Eye (tissue), 1 donor: ENCODE measurements at regions not wholly inside any gene's neighbourhood (a gene's known extent, or its start where the extent isn't known, plus 50 kb on each side); places are given as distances from the start of the nearest gene placed in this dataset.

Experiments
- DNase-seq: peaks from one replicate; pipeline ENCODE4 v3.0.0-alpha.2; 2015

DNA sequence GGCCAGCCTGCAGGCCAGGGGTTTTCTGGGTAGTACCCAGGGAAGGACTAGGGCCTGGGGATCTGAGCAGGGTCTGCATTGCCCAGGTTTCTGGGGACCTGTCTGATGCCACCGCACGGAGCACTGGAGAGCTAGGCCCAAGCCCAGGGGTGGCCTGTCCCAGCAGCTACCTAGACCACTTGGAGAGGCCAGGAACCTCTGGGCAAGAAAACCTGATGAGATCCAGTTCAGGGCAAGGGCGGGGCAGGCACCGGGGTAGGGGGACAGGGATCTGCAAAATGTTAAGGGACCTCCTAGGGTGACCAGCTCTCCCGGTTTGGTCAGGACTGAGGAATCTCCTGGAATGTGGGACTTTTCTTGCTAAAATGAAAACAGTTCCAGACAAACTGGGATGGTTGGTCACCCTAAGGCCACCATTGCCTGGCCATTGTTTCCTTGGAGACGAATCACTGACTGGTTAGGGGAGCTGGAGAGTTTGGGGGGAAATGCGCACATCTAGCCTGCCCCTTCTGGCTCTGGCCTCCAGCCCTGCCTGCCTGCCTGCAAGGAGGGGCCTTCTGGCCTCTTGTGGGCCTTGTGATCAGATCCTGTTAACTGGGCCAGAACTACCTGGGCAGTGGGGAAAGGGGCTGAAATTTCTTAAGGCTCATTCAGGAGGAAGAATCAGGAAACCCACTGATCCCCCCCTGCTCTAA, 117.4 kb upstream of the TLE3 start:
- DNase-seq, result no peak

DNA sequence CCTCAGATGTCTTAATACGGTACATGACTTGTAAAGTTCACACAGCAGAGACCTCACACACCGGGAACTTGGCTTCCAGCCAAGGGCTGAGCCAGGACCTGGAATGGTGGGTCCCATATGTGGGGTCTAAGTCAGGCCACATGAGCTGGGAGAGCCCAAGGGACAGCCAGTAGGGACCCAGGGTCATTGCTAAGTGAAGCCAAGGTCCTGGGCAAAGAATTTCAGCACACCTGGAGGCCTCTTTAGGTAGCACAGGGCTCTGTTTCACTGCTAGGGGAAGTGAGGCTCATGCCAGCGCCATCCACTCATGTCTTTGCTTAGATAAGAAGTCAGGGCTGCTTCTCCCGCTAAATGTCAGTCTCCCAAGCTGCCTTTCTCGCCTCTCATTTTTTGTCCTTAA, 116.6 kb upstream of the TLE3 start:
- no peak for DNase-seq

DNA sequence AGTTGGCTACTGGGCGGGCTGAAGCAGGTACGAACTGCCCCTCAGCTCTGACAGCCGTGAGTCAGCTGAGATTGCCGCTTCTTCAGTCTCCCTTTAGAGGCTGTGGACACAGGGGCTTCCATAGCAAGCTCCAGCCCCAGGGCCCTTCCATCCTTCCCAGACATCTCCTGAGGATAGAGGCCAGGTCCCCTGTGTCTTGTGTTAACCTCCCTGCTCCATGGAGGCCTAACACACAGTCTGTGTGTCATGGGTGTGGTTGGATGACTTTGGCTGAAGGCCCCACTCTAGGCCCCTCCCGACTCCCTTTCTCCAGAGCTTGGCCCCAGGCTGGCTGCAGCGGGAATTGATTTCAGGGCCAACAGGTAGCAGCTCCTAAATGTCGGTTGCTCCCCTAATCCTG, 116.1 kb upstream of the TLE3 start:
- DNase-seq, result no peak

DNA sequence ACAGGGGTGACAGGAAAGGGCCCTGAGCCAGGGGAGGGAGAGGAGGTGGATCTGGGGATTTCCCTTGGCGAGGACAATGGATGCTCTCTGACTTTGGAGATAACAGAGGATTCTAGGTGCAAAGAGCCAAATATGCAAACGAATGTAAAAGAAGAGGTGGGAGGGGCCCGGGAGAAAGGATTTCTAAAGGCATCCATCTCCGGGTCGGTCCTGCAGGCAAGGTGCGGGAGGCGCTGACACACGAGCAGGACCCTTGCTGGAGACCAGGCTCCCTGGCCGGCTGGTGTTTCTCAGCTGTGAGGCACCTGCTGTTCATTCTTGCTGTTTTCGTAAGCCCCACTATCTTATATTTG, 115.2 kb upstream of the TLE3 start:
- DNase-seq, result no peak

DNA sequence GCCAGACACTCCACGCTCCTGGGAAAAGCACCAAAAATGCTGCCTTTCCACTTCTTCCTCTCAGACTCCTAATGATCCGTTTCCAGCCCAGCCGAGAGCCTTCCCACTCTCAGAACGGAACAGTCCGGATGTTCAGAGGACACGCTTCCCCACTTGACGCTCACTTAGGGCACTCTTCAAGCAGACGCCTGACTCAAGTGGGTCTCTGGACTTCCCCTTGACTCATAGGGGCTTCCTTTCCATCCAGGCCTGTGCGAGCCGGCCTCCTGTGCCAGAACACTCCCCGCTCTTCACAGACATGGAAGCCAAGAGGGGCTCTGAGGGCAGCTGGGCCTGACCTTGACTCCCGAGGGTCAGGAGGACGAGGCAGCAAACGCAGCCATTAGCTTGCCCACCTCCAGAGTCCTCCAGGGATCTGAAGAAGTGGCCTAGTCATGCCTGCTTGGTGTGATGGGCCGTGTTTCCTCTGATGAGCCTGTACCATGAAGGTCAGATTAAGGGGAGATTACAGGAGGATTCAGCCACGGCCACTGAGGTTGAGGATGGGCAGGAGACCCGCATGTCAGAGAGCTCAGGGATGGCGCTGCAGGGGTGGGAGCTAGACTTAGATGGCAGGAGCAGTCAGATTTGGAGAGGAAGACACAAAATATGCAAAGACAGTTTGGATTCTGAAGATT, 114.7 kb upstream of the TLE3 start:
- DNase-seq, result no peak

DNA sequence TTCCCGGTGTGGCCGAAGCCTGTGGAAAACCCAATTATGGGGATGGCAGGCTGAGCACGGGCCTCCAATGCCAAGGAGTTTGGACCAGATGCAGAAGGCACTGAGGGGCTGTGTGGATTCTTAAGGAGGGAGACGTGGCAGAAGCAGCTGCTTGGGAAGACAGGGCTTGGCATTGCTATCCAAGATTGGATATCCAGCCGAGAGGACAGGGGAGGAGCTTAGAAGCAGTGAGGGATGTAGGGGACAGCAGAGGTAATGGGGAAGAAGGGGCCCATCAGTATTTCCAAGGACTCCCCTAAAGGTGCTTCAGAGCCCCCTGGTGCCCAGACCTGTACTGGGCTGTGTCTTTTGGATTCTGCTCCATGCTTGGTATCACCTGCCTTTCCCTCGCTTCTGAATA, 112.8 kb upstream of the TLE3 start:
- no peak for DNase-seq

DNA sequence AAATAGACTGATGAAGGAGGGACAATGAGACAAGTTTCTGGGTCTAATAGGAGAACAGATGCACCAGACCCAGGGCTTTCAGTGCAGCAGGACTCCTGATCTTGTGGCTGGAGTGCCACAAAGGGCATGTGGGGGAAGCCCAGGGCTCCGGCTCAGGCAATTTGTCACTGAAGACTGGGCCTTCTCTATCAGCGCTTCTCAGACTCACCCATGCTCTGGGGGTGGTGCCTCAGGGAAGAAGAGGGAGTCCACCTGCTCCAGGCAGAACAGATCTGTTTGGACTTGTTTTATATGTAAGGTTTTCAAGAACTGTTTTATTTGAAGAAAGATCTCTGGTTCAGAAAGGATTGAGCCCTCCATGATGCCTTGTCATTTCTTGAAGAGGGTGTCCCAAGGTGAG, 112.4 kb upstream of the TLE3 start:
- DNase-seq, result no peak

DNA sequence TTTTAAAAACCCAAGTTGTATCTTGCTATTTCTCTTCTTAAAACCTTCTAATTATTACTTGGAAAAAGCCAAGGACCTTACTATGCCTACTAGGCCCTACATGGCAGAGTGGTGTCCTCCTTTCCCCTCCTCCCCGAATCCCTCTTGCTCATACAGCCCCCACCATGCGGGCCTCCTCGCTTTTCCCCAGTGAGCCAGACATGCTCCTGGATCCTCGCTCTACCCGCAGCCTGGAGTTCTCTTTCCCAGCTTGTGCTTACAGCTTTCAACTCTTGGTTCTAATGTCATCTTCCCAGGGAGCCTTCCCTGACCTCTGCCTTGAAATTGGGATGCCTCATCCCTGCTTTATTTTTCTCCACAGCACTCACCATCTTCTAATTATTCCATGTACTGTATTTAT, 111.8 kb upstream of the TLE3 start:
- no peak for DNase-seq

DNA sequence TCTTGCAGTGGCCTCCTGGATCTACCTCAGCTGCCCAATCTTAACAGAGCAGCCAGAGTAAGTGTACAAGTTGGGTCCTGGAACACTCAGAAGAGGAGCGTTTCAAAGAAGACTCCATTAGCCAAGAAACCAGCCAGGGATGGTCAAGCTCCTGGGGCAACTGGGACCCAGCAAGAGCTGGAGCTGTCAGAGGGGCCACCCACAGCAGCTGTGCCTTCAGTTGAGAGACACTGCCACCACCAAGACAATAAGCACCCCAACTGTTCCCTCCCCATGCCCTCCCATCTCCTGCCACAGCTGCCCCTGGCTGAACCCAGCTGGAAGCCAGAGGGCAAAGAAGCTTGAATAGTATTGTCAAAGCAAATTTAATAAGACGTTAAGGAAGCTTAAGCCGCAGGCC, 110.6 kb upstream of the TLE3 start:
- DNase-seq, result no peak

DNA sequence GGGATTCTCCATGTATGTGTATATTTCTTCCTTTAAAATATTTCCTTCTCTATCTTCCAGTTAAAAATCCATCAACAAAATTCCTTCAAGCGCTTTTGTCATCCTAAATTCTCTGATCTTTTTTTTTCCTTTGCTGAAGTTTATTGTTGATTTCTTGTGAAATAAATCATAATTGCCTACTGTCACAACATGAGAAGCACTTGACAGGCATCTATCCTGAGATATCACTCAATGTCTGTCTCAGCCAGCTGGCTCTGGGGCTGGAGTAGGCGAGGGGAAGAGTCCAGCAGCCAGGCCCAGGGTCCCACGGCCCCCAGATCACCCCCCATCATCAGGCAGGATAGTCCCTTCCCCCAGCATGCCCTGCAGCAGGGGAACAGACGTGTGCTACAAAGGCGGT, 109.0 kb upstream of the TLE3 start:
- DNase-seq, result no peak

DNA sequence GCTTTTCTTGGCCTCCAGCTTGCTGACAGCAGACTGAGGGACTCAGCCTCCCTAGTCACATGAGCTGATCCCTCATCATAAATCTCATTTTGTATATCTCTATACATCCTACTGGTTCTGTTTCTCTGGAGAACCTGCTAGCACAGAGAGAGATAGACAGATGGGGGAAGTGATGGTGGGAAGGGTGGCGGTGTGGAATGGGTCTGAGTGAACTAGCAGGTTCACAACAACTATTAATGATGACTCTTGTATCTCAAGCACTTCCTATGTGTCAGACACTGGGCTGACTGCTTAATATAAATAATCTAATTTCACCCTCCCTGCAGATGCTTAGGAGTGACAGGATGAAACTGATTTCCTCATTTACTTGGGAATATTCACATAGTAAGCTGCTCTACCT, 106.9 kb upstream of the TLE3 start:
- DNase-seq, result no peak

DNA sequence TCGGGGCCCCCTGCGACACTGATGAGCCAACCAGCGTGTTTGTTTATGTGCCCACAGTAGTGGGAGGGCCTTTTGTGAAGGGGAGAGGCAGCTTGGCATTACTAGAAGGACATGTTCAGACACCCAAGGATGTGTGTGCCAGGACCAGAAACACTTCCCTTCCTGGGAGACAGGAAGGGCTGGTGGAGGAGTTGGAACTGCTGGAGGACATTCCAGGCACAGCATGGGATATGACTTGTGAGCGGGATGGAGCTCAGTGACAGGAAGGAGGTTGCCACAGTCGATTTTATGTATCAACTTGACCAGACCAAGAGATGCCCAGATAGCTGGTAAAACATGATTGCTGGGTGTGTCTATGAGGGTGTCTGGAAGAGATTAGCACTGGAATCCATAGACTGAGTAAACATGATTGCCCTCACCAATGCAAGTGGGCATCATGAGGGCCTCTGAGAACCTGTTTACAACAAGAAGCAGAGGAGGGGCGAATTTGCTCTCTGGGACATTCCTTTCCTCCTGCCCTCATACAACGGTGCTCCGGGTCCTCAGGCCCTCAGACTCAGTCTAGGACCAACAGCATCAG, 106.4 kb upstream of the TLE3 start:
- no peak for DNase-seq

DNA sequence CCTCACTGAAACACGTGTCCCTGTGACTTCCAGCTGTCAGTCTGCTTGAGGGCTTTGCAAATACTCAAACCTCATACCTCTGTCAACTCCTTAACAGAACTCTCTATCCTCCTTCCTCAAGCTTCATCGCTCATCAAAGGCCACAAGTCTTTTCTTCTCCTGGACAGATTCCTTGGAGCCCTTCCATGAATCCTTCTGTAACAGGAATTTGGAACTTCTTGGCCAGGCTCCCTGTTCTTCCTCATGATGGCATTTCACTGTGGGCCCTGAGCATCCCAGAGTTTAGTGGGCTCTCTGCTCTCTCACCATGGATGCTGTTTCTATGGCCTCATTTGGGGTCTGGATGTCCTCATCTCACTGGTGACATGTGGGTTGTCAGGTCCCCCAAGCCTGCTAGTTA, 105.0 kb upstream of the TLE3 start:
- no peak for DNase-seq

DNA sequence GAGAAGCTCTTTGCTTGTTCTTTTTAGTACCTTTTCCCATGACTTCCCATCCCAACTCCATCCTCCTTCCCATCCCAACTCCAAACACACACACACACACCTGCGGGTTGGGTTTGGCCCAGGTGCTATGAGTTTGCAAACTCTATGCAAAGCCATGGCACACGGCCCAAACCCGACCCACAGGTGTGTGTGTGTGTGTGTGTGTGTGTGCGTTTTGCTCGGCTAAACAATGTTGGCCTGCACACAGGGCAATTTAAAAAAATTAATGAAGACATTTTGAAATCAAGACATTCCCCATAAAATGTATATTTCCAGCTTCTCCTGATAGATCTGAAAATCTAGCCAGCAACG, 103.7 kb upstream of the TLE3 start:
- no peak for DNase-seq

DNA sequence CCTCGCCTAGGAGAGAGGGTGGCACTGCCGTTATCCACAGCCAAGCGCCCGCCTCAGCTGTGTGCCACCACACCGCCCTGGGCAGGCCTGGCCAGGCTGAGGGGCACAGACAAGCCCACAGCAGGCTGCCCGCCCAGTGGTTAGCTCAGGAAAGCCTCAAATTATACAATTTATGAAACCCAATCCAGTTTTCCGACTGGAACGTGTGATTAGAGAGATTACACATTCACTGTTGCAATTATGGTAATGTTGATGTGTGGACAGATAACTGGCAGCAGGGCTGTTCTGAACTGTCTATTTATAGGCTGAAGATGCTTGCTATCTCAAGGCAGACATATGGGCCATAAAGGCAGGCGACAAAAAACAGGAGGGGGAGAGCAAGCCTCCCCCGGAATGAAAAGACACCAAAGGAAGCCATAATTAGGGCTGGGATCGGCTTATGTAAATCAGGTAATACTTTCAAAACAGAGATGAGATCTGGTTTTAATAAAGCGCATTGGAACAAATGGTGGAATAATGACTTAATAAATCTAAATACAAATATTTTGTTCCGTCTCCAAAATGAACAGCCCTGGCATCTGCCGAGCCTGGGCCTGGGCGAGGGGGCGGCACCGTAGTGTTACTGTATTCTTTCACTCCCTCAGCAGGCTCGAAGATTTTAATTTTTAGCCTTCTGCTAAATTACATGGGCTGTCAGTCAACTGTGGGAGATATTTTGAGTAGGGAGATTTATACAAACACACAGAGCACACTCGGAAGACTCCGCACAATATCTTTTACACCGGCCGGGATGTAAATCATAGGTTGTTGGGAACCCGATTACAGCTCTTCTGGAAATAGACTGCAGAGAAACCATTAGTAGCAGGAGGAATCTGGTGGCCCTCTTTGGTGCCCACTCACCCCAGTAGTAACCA, 103.1 kb upstream of the TLE3 start:
- DNase-seq, result no peak

DNA sequence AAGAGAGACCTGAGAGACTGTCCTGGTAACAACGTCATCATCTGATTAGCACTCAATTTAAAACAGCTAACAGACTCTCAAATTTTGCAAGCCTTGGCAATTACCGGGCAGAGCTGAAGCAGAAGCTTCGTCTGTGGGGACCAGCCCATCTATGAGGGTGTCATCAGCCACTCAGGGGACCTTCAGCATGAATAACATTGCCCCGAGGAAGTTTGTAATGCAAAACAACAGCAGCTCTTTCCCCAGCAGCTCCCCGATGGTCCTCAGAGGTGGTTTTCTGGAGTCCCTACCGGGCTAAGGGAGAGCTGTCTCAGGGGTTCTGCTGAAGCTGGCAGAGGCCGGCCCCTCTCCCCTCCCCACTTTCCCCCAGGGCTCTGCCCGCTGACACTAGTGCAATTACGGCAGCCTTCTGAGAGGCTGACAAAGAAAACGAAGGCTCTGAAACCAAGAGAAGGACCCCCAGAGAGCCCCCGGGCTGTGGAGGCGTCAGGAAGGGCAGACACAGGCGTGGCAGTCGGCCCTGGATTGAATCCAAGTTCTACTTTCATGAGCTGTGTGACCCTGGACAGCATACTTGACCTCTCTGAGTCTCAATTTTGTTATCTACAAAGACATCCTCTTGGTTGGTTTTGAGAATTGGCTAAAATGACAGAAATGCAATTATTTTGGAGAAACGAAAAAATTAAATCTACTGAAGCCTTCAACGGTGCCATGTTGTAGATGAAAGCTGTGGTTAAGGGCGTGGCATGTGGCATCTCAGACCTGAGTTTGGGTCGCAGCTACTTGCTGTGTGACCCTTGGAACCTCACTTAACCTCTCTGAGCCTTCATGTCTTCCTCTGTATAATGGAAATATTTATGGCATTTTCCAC, 102.1 kb upstream of the TLE3 start:
- DNase-seq, result peak; percentile 42

DNA sequence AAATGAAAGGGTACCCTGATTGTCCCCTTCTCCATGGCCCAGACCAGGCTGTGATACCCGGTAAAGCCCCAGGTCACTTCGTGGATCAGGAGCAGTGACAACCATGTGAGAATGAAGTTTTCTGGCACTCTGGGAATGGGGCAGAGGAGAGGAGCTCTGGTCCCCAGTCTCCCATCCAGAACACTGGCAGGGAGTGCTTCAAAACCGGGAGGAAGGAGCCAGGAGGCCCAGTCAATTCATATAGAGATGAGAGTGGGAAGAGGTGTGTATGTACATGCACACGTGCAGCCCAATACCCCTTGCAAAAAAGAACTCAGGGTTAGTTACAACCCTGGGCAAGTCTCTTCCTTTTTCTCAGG, 101.4 kb upstream of the TLE3 start:
- no peak for DNase-seq

DNA sequence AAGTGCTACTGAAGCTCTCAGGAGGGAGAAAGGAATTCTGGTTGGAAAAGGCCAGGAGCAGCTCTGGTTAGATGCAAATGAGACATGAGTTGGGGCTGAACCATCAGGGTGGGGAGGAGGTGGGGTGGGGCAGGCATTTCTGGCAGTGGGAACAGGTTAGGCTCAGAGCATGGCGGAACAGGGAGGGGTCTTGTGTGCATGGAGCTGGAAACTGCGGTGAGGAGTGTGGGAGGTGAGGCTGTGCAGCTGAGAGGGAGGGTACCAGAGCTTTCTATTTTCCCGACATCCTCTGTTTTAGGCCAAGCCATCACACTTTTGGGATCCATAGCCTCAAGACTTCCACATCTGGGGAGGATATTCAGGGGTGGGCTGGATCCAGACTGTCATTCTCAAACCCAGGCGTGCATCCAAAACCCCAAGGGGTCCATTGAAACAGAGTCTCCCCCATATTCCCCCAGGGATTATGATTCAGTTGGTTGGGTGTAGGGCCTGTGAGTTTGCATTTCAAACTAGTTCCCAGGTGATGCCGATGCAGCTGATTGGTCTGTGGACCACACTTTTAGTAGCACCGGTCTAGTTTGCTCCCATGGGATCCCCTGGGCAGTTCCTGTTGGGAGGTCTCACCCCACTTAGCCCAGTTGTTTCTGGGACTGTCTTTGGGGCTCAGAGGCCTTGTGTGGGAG, 100.9 kb upstream of the TLE3 start:
- no peak for DNase-seq

DNA sequence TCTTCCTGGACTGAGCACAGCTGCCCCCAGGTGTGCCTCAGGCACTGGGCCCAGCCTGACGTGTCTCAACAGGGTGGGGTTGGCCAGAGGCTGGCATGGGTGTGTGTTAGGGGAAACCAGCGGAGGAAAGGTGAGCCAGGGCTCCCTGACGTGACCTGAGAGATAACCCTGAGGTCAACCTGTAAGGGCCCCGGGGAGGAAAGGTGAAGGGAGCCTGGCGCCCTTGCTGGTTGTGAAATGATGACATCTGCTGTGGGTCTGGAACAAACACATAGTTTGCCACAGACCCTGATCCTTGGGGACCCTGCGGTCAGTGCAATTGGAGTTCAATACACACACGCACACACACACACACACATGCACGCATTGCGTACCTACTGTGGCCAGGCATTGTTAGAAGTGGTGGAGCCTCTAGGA, 100.2 kb upstream of the TLE3 start:
- no peak for DNase-seq

DNA sequence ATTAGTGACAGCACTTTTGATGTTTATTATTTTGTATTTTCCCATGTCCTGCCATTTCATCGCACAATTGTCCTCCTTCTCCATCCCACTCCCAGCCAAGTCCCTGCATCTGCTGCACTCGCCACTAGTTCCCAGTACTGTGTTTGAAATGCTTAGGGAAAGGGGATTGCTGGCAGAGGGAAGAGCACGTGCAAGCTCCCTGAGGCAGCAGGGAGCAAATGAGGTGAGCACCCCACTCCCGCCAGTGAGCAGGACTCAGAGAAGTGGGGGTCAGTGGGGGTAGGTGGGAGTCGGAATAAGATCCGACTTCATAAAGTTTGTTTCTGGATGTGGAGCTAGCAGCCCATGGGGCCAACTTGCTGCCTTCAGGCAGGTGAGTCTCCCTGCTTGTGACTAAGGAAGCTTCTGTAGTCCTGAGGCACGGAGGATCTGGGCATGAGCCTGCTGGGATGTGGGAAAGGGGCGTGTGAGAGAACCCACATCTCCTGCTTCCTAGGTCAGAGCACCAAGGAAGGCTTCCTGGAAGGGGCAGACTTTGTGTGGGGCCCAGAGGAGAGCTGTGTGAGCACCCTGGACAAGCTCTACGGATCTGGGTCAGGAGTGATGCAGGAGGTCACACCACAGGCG, 99.7 kb upstream of the TLE3 start:
- DNase-seq, result no peak
